Lower leg skin (tissue), 4 donors: ENCODE measurements at regions not wholly inside any gene's neighbourhood (a gene's known extent, or its start where the extent isn't known, plus 50 kb on each side); places are given as distances from the start of the nearest gene placed in this dataset.

Experiments
- DNase-seq, 2 donors: peaks; one replicate each; pipeline ENCODE4 v3.0.0-alpha.2; 2019; ENCODE audit warnings: low spot score in 2 of 2
- H3K4me3 ChIP-seq: fragments of 200-600 bp; sonication (generic); 2 replicates; pipeline ENCODE4 v1.5.1; 2017; ENCODE audit warnings: mild to moderate bottlenecking, low read depth; ENCODE audit not compliant: poor library complexity, severe bottlenecking
- CTCF ChIP-seq, 3 donors: fragments of 450-650 bp; IDR thresholded peaks; one replicate each; pipeline ENCODE4 v1.5.1; 2016; ENCODE audit warnings: antibody characterized with exemption in 3 of 3, mild to moderate bottlenecking in 3 of 3, moderate library complexity in 2 of 3
- POLR2A ChIP-seq, 2 donors: fragments of 450-650 bp; IDR thresholded peaks; one replicate each; pipeline ENCODE4 v1.6.1; 2016 to 2017; ENCODE audit warnings: antibody characterized with exemption in 2 of 2, mild to moderate bottlenecking in 1 of 2, moderate library complexity in 1 of 2
- WGBS, 2 donors: methylation state at CpG; one replicate each; pipeline ENCODE4 v1.1.5; 2018; 5-methylcytosine and 5-hydroxymethylcytosine counted together
- intact Hi-C: fragments of 100-400 bp; cut with DNase I; formaldehyde crosslinking; loops from one replicate; pipeline ENCODE4 v1.15.0; 2023; ENCODE audit warnings: low total_unique reads

- WGBS, 2 donors, result 42 to 43% methylated on average over 11 of the region's 11 CpGs
Measured at GRCh38 chr21:17673261-17674020, 60.7 kb upstream of the BTG3 start.

GRCh38 chr21:17671733-17672132 lies 59.0 kb upstream of the BTG3 start:
- no peak overlapping the region for H3K4me3 ChIP-seq
- TF ChIP-seq CTCF (IDR thresholded peaks at IDR 0.05), result no peak
- no peak for TF ChIP-seq POLR2A (IDR thresholded peaks at IDR 0.05)
- 61 to 66% methylated on average over 4 of the region's 4 CpGs for WGBS, 2 donors
- intact Hi-C loops, result loop anchor here (10.0 kb wide), 1 partner anchor 233 kb away; no protein-coding TSS in a partner anchor
- DNase-seq, result no peak

More at GRCh38 chr21:17673261-17674020, 60.7 kb upstream of the BTG3 start:
- DNase-seq, result no peak
- no peak overlapping the region for H3K4me3 ChIP-seq
- TF ChIP-seq POLR2A (IDR thresholded peaks at IDR 0.05) (no peak), CTCF (IDR thresholded peaks at IDR 0.05) (no peak)
- intact Hi-C loops, result loop anchor here (10.0 kb wide), 1 partner anchor 231 kb away; no protein-coding TSS in a partner anchor

- WGBS, 2 donors, result 82 to 85% methylated on average over 5 of the region's 5 CpGs
- no peak overlapping the region for H3K4me3 ChIP-seq
- TF ChIP-seq POLR2A (IDR thresholded peaks at IDR 0.05), result no peak
- no peak for TF ChIP-seq CTCF (IDR thresholded peaks at IDR 0.05)
- intact Hi-C loops, result no loop called here
- no peak for DNase-seq
Measured at GRCh38 chr21:17668479-17669140, 55.9 kb upstream of the BTG3 start.

GRCh38 chr21:17667256-17667655 lies 54.6 kb upstream of the BTG3 start:
- WGBS, 2 donors, result 63 to 76% methylated on average over 5 of the region's 5 CpGs

More at GRCh38 chr21:17667256-17667655, 54.6 kb upstream of the BTG3 start:
- intact Hi-C loops, result no loop called here
- DNase-seq, result no peak
- H3K4me3 ChIP-seq, result no peak overlapping the region
- TF ChIP-seq POLR2A (IDR thresholded peaks at IDR 0.05) (no peak), CTCF (IDR thresholded peaks at IDR 0.05) (no peak)
